DOHH2 (cell line): ENCODE measurements at regions not wholly inside any gene's neighbourhood (a gene's known extent, or its start where the extent isn't known, plus 50 kb on each side); places are given as distances from the start of the nearest gene placed in this dataset.

ENCODE experiments used
- H3F3A ChIP-seq: fragments of 200-600 bp; sonication (generic), shearing (Covaris generic); 2 replicates; pipeline ENCODE4 v1.6.0; 2016; ENCODE audit warnings: antibody characterized with exemption, mild to moderate bottlenecking; ENCODE audit not compliant: control insufficient read depth, insufficient read depth
- H3K27ac ChIP-seq: fragments of 200-600 bp; sonication (generic); 2 replicates; pipeline ENCODE4 v1.5.1; 2014; ENCODE audit warnings: low read depth, mild to moderate bottlenecking, low read length, moderate library complexity
- H3K27me3 ChIP-seq: fragments of 200-600 bp; sonication (generic); 2 replicates; pipeline ENCODE4 v1.6.1; 2014; ENCODE audit warnings: mild to moderate bottlenecking, low read length, mixed read lengths; ENCODE audit not compliant: control insufficient read depth
- H3K36me3 ChIP-seq: fragments of 200-600 bp; sonication (generic); 2 replicates; pipeline ENCODE4 v1.6.1; 2014; ENCODE audit warnings: mild to moderate bottlenecking, low read length, moderate library complexity, mixed read lengths; ENCODE audit not compliant: control insufficient read depth
- H3K4me1 ChIP-seq: fragments of 200-600 bp; sonication (generic); 2 replicates; pipeline ENCODE4 v1.6.1; 2014; ENCODE audit warnings: mild to moderate bottlenecking, low read length, mixed read lengths; ENCODE audit not compliant: control insufficient read depth
- H3K4me2 ChIP-seq: fragments of 200-600 bp; sonication (generic); 2 replicates; pipeline ENCODE4 v1.6.0; 2014; ENCODE audit warnings: mild to moderate bottlenecking, low read length, moderate library complexity
- H3K4me3 ChIP-seq: fragments of 200-600 bp; sonication (generic); 2 replicates; pipeline ENCODE4 v1.5.1; 2014; ENCODE audit warnings: mild to moderate bottlenecking, low read length, mixed read lengths
- H3K79me2 ChIP-seq: fragments of 200-600 bp; sonication (generic); 2 replicates; pipeline ENCODE4 v1.6.1; 2014; ENCODE audit warnings: mild to moderate bottlenecking, low read length, mixed read lengths; ENCODE audit not compliant: control insufficient read depth
- H3K9me2 ChIP-seq: fragments of 200-600 bp; sonication (generic); replicated peaks from 2 replicates; pipeline ENCODE4 v1.6.1; 2014; ENCODE audit warnings: mild to moderate bottlenecking, low read length, mixed read lengths; ENCODE audit not compliant: control insufficient read depth
- H3K9me3 ChIP-seq: fragments of 200-600 bp; sonication (generic); 2 replicates; pipeline ENCODE4 v1.6.1; 2014; ENCODE audit warnings: antibody characterized with exemption, low read length, mixed read lengths; ENCODE audit not compliant: control insufficient read depth, insufficient read depth
- H4K20me1 ChIP-seq: fragments of 200-600 bp; sonication (generic); 2 replicates; pipeline ENCODE4 v1.6.0; 2014; ENCODE audit warnings: low read depth, mild to moderate bottlenecking, antibody characterized with exemption, low read length, moderate library complexity; ENCODE audit not compliant: control insufficient read depth, insufficient read depth
- EZH2phosphoT487 ChIP-seq: fragments of 200-600 bp; sonication (generic); IDR thresholded peaks from 2 replicates; pipeline ENCODE4 v1.6.1; 2017; ENCODE audit warnings: borderline replicate concordance, mild to moderate bottlenecking, antibody characterized with exemption, low read length, moderate library complexity, mixed read lengths
- TF ChIP-seq, protein P1 (sequence below): fragments of 200-600 bp; sonication (generic); IDR thresholded peaks from one replicate; pipeline ENCODE4 v1.5.1; 2014; ENCODE audit warnings: antibody characterized with exemption, mild to moderate bottlenecking, low read depth, low read length; ENCODE audit not compliant: poor library complexity, severe bottlenecking

DNA sequence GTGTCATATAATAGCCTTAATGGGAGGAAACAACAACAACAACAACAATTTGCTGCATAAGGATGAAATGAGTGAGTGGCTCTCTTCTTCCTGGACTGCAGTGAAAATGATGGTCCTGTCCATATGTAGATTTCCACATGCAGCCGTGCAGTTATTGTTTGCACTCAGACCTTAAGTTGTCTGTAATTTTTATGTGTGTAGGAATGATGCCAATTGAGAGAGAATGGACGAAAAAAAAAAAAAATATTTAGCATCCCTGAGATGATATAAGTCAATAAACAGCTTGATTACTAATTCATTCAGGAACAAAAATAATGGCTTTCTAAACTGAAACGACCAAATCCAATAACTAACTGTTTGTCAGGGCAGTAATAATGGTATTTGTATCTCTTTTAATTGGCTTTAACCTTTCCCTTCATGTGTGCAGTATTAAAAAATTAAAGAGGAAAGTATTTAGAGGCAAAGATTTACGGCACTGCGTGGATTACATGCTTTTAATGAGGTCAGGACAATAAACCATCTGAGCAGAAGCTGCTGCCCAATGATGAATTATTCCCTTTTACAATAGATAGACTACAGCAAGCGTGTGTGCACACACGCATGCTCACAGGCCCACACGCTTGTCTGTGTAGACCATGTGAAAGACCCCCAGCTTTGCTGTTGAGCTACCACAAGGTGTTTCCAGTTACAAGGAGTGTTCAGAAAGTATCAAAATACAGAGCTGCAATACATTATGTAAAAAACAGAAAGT is 459.5 kb upstream of the WWC1 start:
- H3K27ac ChIP-seq: no peak overlapping the region
- TF ChIP-seq EZH2phosphoT487: no peak
- TF ChIP-seq, protein P1, sequence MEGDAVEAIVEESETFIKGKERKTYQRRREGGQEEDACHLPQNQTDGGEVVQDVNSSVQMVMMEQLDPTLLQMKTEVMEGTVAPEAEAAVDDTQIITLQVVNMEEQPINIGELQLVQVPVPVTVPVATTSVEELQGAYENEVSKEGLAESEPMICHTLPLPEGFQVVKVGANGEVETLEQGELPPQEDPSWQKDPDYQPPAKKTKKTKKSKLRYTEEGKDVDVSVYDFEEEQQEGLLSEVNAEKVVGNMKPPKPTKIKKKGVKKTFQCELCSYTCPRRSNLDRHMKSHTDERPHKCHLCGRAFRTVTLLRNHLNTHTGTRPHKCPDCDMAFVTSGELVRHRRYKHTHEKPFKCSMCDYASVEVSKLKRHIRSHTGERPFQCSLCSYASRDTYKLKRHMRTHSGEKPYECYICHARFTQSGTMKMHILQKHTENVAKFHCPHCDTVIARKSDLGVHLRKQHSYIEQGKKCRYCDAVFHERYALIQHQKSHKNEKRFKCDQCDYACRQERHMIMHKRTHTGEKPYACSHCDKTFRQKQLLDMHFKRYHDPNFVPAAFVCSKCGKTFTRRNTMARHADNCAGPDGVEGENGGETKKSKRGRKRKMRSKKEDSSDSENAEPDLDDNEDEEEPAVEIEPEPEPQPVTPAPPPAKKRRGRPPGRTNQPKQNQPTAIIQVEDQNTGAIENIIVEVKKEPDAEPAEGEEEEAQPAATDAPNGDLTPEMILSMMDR: no peak
- H3K9me3 ChIP-seq: no peaks in the 10 kb centered on the region
- H4K20me1 ChIP-seq: no peaks in the 10 kb centered on the region
- no peaks in the 10 kb centered on the region for H3K9me2 ChIP-seq
- no peaks in the 10 kb centered on the region for H3K36me3 ChIP-seq
- no peaks in the 10 kb centered on the region for H3K27me3 ChIP-seq
- H3K79me2 ChIP-seq: no peaks in the 10 kb centered on the region
- H3F3A ChIP-seq: no peaks in the 10 kb centered on the region
- no peaks in the 10 kb centered on the region for H3K4me1 ChIP-seq
- no peak overlapping the region for H3K4me3 ChIP-seq
- H3K4me2 ChIP-seq: no peak overlapping the region

DNA sequence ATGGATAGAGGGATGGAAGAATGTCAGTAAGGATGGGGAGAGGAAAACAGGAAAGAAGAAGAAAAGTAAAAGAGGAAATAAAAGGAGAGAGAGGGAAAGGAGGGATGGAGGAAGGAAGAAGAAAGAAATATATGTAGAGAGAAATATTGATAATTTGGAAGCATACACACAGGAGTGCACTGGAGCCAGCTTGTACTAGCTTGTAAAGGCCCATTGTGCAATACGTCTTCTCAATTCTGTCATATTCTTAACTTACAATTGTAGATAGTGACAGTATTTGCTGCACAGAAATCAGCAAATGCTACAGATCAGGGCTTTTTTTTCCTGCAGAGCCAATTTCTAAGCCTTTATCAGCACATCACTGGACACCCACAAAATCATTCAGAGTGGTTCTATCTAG is 458.8 kb upstream of the WWC1 start:
- Histone ChIP-seq H3K4me1 (no peaks in the 10 kb centered on the region), H3K9me2 (no peaks in the 10 kb centered on the region), H3K79me2 (no peaks in the 10 kb centered on the region), H3K4me3 (no peak overlapping the region), H3K27ac (no peak overlapping the region), H4K20me1 (no peaks in the 10 kb centered on the region), H3K27me3 (no peaks in the 10 kb centered on the region), H3K4me2 (no peak overlapping the region), H3K36me3 (no peaks in the 10 kb centered on the region), H3K9me3 (no peaks in the 10 kb centered on the region), H3F3A (no peaks in the 10 kb centered on the region)
- TF ChIP-seq, protein P1: no peak
- no peak for TF ChIP-seq EZH2phosphoT487

DNA sequence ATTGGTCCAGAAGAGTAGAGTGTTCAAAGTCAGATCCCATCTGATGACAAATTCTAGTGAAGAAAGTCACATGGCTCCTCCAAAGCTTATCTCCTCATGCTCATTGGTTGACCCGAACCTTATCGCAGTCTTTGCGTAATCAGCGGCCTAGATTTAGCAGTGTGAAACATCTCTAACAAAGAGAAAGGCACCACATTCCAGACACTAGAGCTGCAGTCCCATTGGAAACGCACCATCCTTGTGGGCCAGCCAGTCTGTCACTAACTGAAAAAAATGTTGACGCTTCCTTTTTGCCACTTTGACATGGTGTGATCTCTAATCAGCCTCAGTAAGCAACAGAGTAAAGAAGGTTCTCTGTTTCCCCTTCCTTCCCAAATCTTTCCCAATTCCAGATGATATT is 458.0 kb upstream of the WWC1 start:
- Histone ChIP-seq H3K4me2 (no peak overlapping the region), H3K9me3 (no peaks in the 10 kb centered on the region), H3K9me2 (no peaks in the 10 kb centered on the region), H3K4me1 (no peaks in the 10 kb centered on the region), H4K20me1 (no peaks in the 10 kb centered on the region), H3K4me3 (no peak overlapping the region), H3K27ac (no peak overlapping the region), H3K36me3 (no peaks in the 10 kb centered on the region), H3K79me2 (no peaks in the 10 kb centered on the region), H3K27me3 (no peaks in the 10 kb centered on the region), H3F3A (no peaks in the 10 kb centered on the region)
- TF ChIP-seq, protein P1: no peak
- TF ChIP-seq EZH2phosphoT487: no peak
